ENCODE measurements at regions not wholly inside any gene's neighbourhood (a gene's known extent, or its start where the extent isn't known, plus 50 kb on each side); places are given as distances from the start of the nearest gene placed in this dataset.

- no peak for TF ChIP-seq CTCF (IDR thresholded peaks at IDR 0.05)
- TF ChIP-seq POLR2AphosphoS5 (IDR thresholded peaks at IDR 0.05) = no peak
- no peak for TF ChIP-seq EP300 (IDR thresholded peaks at IDR 0.05)
- no peak for TF ChIP-seq POLR2A (IDR thresholded peaks at IDR 0.05)
Measured at GRCh38 chr13:50214514-50214913, 199.3 kb downstream of the KCNRG start.
